GM13976 (cell line): ENCODE measurements at regions not wholly inside any gene's neighbourhood (a gene's known extent, or its start where the extent isn't known, plus 50 kb on each side); places are given as distances from the start of the nearest gene placed in this dataset.

Source experiments
- DNase-seq: peaks from one replicate; pipeline ENCODE4 v3.0.0; 2012; ENCODE audit warnings: low spot score
- in situ Hi-C: fragments of 300-500 bp; cut with MboI; formaldehyde crosslinking; loops from one replicate; pipeline ENCODE4 v1.12.0; 2022; ENCODE audit warnings: low sequenced_read_pairs, mixed read lengths, inconsistent platforms; ENCODE audit not compliant: unreplicated experiment
- TF ChIP-seq, protein P1 (sequence below): IDR thresholded peaks from 2 replicates; pipeline ENCODE4 v1.5.1; 2012; ENCODE audit warnings: borderline replicate concordance, mild to moderate bottlenecking; ENCODE audit not compliant: insufficient read depth; ENCODE audit errors: extremely low read depth, missing control alignments, control extremely low read depth

GRCh38 chr3:3610581-3611298 lies 188.5 kb upstream of the LRRN1 start:
- no peak for DNase-seq
- in situ Hi-C loops = no loop called here

GRCh38 chr3:3606321-3606720 lies 192.9 kb upstream of the LRRN1 start:
- TF ChIP-seq, protein P1, sequence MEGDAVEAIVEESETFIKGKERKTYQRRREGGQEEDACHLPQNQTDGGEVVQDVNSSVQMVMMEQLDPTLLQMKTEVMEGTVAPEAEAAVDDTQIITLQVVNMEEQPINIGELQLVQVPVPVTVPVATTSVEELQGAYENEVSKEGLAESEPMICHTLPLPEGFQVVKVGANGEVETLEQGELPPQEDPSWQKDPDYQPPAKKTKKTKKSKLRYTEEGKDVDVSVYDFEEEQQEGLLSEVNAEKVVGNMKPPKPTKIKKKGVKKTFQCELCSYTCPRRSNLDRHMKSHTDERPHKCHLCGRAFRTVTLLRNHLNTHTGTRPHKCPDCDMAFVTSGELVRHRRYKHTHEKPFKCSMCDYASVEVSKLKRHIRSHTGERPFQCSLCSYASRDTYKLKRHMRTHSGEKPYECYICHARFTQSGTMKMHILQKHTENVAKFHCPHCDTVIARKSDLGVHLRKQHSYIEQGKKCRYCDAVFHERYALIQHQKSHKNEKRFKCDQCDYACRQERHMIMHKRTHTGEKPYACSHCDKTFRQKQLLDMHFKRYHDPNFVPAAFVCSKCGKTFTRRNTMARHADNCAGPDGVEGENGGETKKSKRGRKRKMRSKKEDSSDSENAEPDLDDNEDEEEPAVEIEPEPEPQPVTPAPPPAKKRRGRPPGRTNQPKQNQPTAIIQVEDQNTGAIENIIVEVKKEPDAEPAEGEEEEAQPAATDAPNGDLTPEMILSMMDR = no peak
- no peak for DNase-seq
- in situ Hi-C loops = no loop called here

More at GRCh38 chr3:3610581-3611298, 188.5 kb upstream of the LRRN1 start:
- TF ChIP-seq, protein P1 = no peak

- DNase-seq = no peak
- TF ChIP-seq, protein P1 = no peak
- in situ Hi-C loops = no loop called here
Measured at GRCh38 chr3:3605226-3605625, 194.0 kb upstream of the LRRN1 start.

DNA sequence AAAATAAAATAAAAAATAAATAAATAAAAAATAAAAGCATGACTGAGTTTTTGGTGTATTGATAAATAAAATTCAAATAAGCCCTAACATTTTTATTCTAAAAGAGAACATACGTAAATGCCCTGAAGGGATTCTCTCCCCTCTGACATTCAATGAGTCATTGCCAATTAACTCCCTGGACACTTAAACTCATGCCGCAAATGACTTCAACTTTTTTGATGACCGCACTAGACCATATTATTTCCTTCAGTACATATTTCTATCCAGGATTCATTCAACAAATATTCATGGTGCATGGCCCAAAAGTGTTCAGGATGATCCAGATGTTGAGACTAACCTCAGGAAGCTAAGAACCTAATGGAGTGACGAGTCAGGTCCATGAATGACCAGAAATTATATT lies 195.9 kb upstream of the LRRN1 start:
- DNase-seq = no peak
- in situ Hi-C loops = no loop called here
- TF ChIP-seq, protein P1 = no peak

GRCh38 chr3:3600665-3601340 lies 198.4 kb upstream of the LRRN1 start:
- DNase-seq = no peak
- TF ChIP-seq, protein P1 = no peak
- in situ Hi-C loops = no loop called here

DNA sequence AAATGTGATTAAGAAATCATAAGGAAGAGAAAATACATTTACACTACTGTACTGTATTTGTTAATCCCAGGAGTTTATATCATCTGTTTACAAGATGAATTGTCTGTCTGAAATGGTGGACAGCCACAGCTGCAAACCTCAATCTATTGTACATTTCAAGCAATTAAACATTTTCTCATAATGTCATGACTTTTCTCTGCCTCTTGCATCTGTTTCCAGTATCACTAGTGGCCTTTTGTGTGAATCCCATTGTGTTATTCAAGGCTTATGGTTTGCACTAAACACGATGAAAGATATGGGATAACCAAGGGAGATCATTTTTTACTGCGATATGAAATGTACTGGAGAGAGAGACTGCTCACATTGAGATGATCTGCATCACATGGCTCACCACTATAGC lies 200.2 kb upstream of the LRRN1 start:
- no peak for DNase-seq
- in situ Hi-C loops = no loop called here
- TF ChIP-seq, protein P1 = no peak

DNA sequence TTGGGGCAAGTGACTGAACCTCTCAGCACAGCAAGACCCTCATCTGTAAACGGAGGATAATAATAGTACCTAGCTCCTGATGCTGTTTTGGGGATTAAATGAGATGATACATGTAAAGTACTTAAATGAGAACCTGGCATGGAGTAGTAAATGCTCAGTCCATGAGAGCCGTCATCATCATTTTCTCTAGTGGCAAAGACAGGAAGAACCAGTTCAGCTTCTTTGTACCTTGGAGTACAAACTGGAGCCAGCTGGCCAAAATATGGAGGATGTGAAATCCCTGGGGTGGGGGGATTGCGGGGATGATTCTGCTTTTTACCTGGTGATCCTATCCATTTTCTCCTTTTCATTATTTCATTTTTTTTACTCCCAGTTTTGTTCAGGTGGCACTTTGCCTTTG lies 204.2 kb upstream of the LRRN1 start:
- in situ Hi-C loops = no loop called here
- no peak for DNase-seq
- TF ChIP-seq, protein P1 = no peak
